NCI-H2196 treated with DMSO at 0.1 percent for 48 hours (cell line): ENCODE measurements at regions not wholly inside any gene's neighbourhood (a gene's known extent, or its start where the extent isn't known, plus 50 kb on each side); places are given as distances from the start of the nearest gene placed in this dataset.

Experiments used
- DNase-seq: peaks from one replicate; lab custom pipeline; 2025; ENCODE audit not compliant: unreplicated experiment; lab: John Stamatoyannopoulos, UW

- no peak for DNase-seq
These were observed 49.7 kb upstream of the ACP3 start for GRCh38 chr3:132267391-132267993.
